ENCODE measurements at regions not wholly inside any gene's neighbourhood (a gene's known extent, or its start where the extent isn't known, plus 50 kb on each side); places are given as distances from the start of the nearest gene placed in this dataset.
A peak's percentile ranks its signal among the peaks of the same experiment; 100 is the strongest.

GRCh38 chr21:41616031-41616591, 108.2 kb upstream of the TMPRSS2 start:
- Histone ChIP-seq H3K27me3 (no peaks in the 10 kb centered on the region), H3K36me3 (no peaks in the 10 kb centered on the region), H3K27ac (peak overlapping the region in 2 of 3 donors; percentile 51 to 67), H3K4me3 (replicated peaks in 1 of 3) (no peak overlapping the region), H3K9me3 (no peaks in the 10 kb centered on the region), H3K4me1 (peaks cover 14 to 27% of the 10 kb centered on the region in 2 donors)
- intact Hi-C loops (cut with DNase I), result no loop called here
- peak; percentile 49 to 54 for DNase-seq
- WGBS, 2 donors, result 65 to 80% methylated on average over 5 to 8 of the region's 8 CpGs
- TF ChIP-seq CTCF (IDR thresholded peaks at IDR 0.05) (no peak), POLR2A (IDR thresholded peaks at IDR 0.05) (no peak)

- Histone ChIP-seq H3K27me3 (no peaks in the 10 kb centered on the region), H3K4me3 (replicated peaks in 1 of 3) (no peak overlapping the region), H3K9me3 (no peaks in the 10 kb centered on the region), H3K27ac (peak overlapping the region in 2 of 3 donors; percentile 51 to 67), H3K36me3 (no peaks in the 10 kb centered on the region), H3K4me1 (peaks cover 14 to 27% of the 10 kb centered on the region in 2 donors)
- intact Hi-C loops (cut with DNase I), result no loop called here
- WGBS, 2 donors, result 76 to 90% methylated on average over 1 of the region's 1 CpG
- no peak for DNase-seq
- TF ChIP-seq CTCF (IDR thresholded peaks at IDR 0.05) (no peak), POLR2A (IDR thresholded peaks at IDR 0.05) (no peak)
Observed at GRCh38 chr21:41615613-41616012, 107.7 kb upstream of the TMPRSS2 start.

GRCh38 chr21:41614511-41614910, 106.6 kb upstream of the TMPRSS2 start:
- WGBS, 2 donors, result 81 to 95% methylated on average over 12 of the region's 12 CpGs
- H3K9me3 ChIP-seq, result no peaks in the 10 kb centered on the region
- no peak overlapping the region for H3K4me3 ChIP-seq (replicated peaks in 1 of 3)
- DNase-seq, result no peak
- H3K27ac ChIP-seq, result no peak overlapping the region
- peaks cover 14 to 27% of the 10 kb centered on the region in 2 donors for H3K4me1 ChIP-seq
- H3K27me3 ChIP-seq, result no peaks in the 10 kb centered on the region
- no peaks in the 10 kb centered on the region for H3K36me3 ChIP-seq
- intact Hi-C loops (cut with DNase I), result no loop called here
- TF ChIP-seq POLR2A (IDR thresholded peaks at IDR 0.05), result no peak
- TF ChIP-seq CTCF (IDR thresholded peaks at IDR 0.05), result no peak

GRCh38 chr21:41613533-41613909, 105.6 kb upstream of the TMPRSS2 start:
- Histone ChIP-seq H3K4me1 (peaks cover 14 to 27% of the 10 kb centered on the region in 2 donors), H3K36me3 (no peaks in the 10 kb centered on the region)

More at GRCh38 chr21:41613533-41613909, 105.6 kb upstream of the TMPRSS2 start:
- H3K27ac ChIP-seq, result peak overlapping the region in 2 of 3 donors; percentile 56 to 73
- H3K27me3 ChIP-seq, result no peaks in the 10 kb centered on the region
- H3K9me3 ChIP-seq, result no peaks in the 10 kb centered on the region
- intact Hi-C loops (cut with DNase I), result loop anchor here (2.0 kb wide), 1 partner anchor 167 kb away; no protein-coding TSS in a partner anchor
- TF ChIP-seq CTCF (IDR thresholded peaks at IDR 0.05) (no peak), POLR2A (IDR thresholded peaks at IDR 0.05) (no peak)
- 83 to 89% methylated on average over 19 of the region's 19 CpGs for WGBS, 2 donors
- DNase-seq, result no peak
- H3K4me3 ChIP-seq (replicated peaks in 1 of 3), result no peak overlapping the region

All from thyroid gland (tissue), 4 donors.